ENCODE measurements at regions not wholly inside any gene's neighbourhood (a gene's known extent, or its start where the extent isn't known, plus 50 kb on each side); places are given as distances from the start of the nearest gene placed in this dataset.

DNA sequence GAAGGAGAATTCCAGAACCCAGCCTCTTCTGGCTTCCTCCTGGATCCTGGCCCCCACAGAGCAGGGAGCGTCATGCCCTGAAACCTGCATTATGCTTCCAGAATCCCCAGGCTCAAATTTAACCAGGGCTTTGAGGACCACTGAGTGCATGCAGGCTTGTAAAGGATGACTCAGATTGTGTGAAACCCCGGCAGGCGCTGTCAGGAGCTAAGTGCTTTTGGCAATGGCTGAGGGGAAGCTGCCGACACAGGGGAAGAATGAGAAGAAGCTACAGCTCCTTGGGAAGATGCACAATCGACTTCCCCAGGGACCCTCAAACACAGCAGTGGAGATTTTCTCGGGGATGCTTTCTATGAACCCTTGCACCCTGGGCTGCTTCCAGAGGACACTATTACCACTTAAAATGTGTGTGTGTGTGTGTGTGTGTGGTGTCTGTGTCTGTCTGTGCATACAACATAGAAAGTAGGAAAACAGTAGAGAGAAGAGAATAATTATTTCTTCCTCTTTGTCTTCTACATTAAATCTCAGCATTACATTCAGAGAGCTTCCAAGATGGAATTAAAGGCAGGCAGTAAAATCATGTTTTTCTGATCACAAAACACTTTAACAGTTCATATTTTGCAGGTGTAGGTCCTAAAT is 183.5 kb upstream of the INHBA start:
- TF ChIP-seq, protein P1, sequence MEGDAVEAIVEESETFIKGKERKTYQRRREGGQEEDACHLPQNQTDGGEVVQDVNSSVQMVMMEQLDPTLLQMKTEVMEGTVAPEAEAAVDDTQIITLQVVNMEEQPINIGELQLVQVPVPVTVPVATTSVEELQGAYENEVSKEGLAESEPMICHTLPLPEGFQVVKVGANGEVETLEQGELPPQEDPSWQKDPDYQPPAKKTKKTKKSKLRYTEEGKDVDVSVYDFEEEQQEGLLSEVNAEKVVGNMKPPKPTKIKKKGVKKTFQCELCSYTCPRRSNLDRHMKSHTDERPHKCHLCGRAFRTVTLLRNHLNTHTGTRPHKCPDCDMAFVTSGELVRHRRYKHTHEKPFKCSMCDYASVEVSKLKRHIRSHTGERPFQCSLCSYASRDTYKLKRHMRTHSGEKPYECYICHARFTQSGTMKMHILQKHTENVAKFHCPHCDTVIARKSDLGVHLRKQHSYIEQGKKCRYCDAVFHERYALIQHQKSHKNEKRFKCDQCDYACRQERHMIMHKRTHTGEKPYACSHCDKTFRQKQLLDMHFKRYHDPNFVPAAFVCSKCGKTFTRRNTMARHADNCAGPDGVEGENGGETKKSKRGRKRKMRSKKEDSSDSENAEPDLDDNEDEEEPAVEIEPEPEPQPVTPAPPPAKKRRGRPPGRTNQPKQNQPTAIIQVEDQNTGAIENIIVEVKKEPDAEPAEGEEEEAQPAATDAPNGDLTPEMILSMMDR (conservative IDR thresholded peaks at IDR 0.05; ENCODE audit: low read depth), result no peak
- no peak for DNase-seq (ENCODE audit: low spot score)
- ChIA-PET CTCF (interaction anchor here (0.6 kb wide), 2 partner anchors 8 to 10 kb away, joined by 3 to 4 read pairs; no protein-coding TSS in a partner anchor), POLR2A (ENCODE audit: low non-redundant PET) (no interaction called here)
- H3K27ac ChIP-seq, result peak overlapping the region; percentile 58

DNA sequence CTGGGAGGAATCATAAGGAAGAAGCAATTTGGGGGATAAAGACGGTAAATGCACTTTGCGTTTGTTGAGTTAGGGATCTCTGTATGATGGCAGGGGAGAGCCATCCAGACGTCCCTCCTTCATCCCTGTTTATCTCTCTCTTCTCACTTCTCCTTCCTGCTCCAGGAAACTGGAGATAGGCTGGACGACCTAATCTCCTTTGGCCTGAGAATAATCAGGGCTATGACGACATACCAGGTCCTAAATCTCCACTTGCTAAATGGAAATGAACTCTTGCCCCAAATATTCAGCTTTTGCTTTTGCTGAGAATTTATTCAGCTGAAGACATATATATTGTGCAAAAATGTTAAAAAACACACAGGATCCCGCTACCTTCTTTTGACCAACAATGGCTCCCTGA is 182.9 kb upstream of the INHBA start:
- DNase-seq (ENCODE audit: low spot score), result no peak
- ChIA-PET POLR2A (ENCODE audit: low non-redundant PET) (no interaction called here), CTCF (interaction anchor here (0.6 kb wide), 1 partner anchor 773 kb away, joined by 9 read pairs; no protein-coding TSS in a partner anchor)
- H3K27ac ChIP-seq, result peak overlapping the region; percentile 58
- TF ChIP-seq, protein P1 (conservative IDR thresholded peaks at IDR 0.05; ENCODE audit: low read depth), result no peak

DNA sequence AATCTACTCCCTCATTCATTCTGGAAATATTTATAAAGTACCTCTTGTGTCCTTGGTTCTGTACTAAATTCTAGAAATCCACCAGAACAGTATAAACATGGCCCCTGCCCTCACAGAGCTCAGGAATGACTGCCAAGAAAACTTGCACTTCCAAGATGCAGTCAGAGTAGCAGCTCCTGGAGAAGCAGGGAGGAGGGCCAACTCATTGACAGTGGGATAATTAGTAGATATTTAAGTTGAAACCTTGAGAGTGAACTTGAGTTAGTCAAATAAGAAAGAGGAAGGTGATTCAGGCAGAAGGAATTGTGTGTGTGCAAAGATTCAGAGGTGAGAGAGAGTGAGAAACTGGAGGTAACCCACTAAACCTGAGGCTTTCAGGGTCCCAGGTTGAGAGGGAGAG is 182.2 kb upstream of the INHBA start:
- ChIA-PET CTCF (no interaction called here), POLR2A (ENCODE audit: low non-redundant PET) (no interaction called here)
- H3K27ac ChIP-seq, result no peak overlapping the region
- TF ChIP-seq, protein P1 (conservative IDR thresholded peaks at IDR 0.05; ENCODE audit: low read depth), result no peak
- DNase-seq (ENCODE audit: low spot score), result peak; percentile 11

DNA sequence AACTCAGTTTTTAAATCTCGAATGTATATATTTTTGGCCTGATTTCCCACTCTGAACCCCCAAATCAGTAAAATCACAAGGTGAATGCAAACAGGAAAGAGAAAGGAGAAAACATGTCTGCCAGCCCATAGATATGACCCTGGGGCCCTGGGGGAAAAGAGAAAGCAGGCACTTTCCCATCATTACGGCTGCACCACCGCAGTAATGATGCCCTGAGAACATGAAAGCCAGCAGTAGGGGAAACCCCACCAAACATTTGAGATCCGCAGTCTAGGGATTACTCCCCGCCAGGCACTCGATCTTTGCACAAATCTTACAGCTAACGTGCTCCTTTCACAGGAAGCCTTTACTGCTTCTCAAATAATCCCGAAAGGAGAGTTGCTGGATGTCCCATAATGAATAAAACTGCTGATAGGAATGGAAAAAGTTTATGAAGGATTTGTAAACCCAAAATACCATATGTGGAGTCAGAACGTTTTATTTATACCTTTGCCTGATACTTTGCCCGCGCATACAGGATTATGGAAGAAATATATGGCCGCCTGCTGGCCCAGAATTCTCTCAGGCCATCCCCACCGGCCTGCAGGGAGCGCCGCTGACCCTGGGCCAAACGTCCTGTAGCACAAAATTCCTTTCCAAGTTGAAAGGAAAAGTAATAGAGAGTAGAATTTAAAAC is 180.0 kb upstream of the INHBA start:
- POLR2A ChIA-PET (ENCODE audit: low non-redundant PET), result no interaction called here
- TF ChIP-seq, protein P1 (conservative IDR thresholded peaks at IDR 0.05; ENCODE audit: low read depth), result no peak
- CTCF ChIA-PET, result no interaction called here
- no peak for DNase-seq (ENCODE audit: low spot score)
- H3K27ac ChIP-seq, result no peak overlapping the region

DNA sequence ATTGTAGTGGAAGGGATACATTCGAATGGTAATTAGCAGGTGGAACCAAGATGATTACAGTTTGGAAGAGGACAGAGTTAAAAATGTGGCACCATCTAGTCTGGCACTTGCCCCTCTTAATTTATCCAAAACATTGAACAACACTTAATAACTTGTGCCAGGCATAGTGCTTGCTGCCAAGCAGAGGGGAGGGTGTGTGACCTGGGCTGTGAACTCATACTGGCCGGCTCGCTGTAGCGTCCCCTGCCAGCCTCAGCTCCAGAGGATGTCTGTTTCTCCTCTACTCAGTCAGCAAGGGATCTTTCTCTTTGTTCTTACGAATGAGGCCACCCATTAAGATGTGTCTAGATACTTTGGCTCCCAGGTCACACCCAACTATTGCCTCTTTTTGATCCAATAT is 179.4 kb upstream of the INHBA start:
- CTCF ChIA-PET, result no interaction called here
- TF ChIP-seq, protein P1 (conservative IDR thresholded peaks at IDR 0.05; ENCODE audit: low read depth), result no peak
- no peak overlapping the region for H3K27ac ChIP-seq
- DNase-seq (ENCODE audit: low spot score), result no peak
- POLR2A ChIA-PET (ENCODE audit: low non-redundant PET), result no interaction called here

DNA sequence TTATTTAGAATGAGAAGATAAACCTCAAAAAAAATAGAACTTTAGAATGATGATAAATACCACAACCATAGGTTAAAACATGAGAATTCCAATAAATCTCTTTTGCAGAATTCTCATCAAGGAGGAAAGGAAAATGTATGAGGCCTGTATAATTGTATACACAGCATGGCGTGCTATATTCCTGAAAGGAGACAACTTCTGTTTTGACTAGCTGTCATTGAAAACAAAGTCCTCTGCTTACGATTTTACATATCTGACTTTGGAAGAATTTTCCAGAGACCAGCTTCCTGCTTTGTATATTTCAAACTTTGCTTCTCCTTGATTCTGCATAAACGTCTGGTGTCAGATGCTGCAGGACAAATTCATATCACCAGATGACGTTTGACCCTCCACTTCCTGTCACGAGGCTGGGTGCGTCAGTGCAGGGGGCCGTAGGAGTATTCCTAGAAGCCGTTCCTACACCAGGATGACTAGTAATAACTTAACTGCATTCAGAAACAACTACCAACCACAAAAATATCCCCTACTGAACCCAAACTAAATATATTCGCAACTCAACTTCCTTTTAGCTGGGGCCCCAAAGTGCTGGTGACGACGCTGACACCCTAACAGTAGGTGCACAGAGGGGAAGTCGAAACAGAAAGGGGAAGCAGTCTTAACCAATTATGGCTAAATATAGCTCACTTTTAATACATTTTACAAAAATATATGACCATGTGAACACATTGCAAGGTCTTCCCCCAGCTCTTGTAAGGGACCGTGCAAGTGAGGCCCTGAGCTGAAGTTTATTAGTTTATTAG is 178.6 kb upstream of the INHBA start:
- DNase-seq (ENCODE audit: low spot score), result no peak
- H3K27ac ChIP-seq, result no peak overlapping the region
- CTCF ChIA-PET, result no interaction called here
- TF ChIP-seq, protein P1 (conservative IDR thresholded peaks at IDR 0.05; ENCODE audit: low read depth), result no peak
- POLR2A ChIA-PET (ENCODE audit: low non-redundant PET), result no interaction called here
